K562 (cell line): ENCODE measurements at regions not wholly inside any gene's neighbourhood (a gene's known extent, or its start where the extent isn't known, plus 50 kb on each side); places are given as distances from the start of the nearest gene placed in this dataset.

Source experiments
- ATAC-seq: fragments of 200-7000 bp; cut with Tn5 transposase; 3 replicates; pipeline ENCODE4 v1.9.1; 2020; ENCODE audit warnings: moderate library complexity
- BruUV-seq: library from RNA; stranded (reverse); fragments of 400-500 nt; replicated peaks from 2 replicates; lab custom pipeline; 2021; lab: Mats Ljungman, UMichigan
- CTCF ChIA-PET: fragments of 300-600 bp; formaldehyde crosslinking; extraction: SDS; loops from one replicate; lab custom pipeline; 2021; ENCODE audit warnings: low intra/inter-chr PET ratio; lab: Yijun Ruan, JAX
- POLR2A ChIA-PET: fragments of 300-600, 350-650 bp; sonication (Branson Sonifier 250); formaldehyde crosslinking; extraction: SDS; loops from one replicate; lab custom pipeline; 2021; ENCODE audit warnings: antibody characterized with exemption, inconsistent platforms; lab: Yijun Ruan, JAX
- DNase-seq, 4 experiments: peaks; one replicate each; pipeline versions ENCODE4 v3.0.0 to v3.0.0-alpha.2; 2011 to 2018; ENCODE audit warnings: low spot score in 3 of 4, mixed read lengths in 3 of 4; ENCODE audit errors: extremely low read depth in 1 of 4
- FAIRE-seq: peaks from 2 replicates; lab custom pipeline; 2011; peaks lifted over from hg19 to GRCh38; lab: Jason Lieb, UNC
- H2AFZ ChIP-seq: 2 replicates; pipeline ENCODE4 v1.6.0; 2011; ENCODE audit warnings: low read depth, low read length, control low read depth, inconsistent platforms
- H3K27ac ChIP-seq: fragments of 200-600 bp; 3 replicates; pipeline ENCODE4 v1.8.0; 2011; ENCODE audit warnings: low read depth, mild to moderate bottlenecking, control low read depth, inconsistent platforms, low read length, moderate library complexity, mixed read lengths; ENCODE audit errors: extremely low read depth
- H3K27me3 ChIP-seq, 2 experiments: fragments of 300-600 bp in 1 of 2; 2 replicates in 1 of 2; 3 replicates in 1 of 2; pipeline versions ENCODE4 v1.6.0 to v1.8.0; 2011; ENCODE audit warnings: inconsistent platforms in 2 of 2, low read length in 2 of 2, mild to moderate bottlenecking in 1 of 2, mixed read lengths in 1 of 2, moderate library complexity in 1 of 2; ENCODE audit not compliant: control insufficient read depth in 2 of 2, insufficient read depth in 2 of 2
- H3K36me3 ChIP-seq: fragments of 300-600 bp; 3 replicates; pipeline ENCODE4 v1.8.0; 2011; ENCODE audit warnings: mild to moderate bottlenecking, low read length, inconsistent platforms; ENCODE audit not compliant: control insufficient read depth, insufficient read depth
- H3K4me1 ChIP-seq, 2 experiments: fragments of 200-600 bp in 1 of 2; replicated peaks in 1 of 2; 2 replicates in 1 of 2; 3 replicates in 1 of 2; pipeline versions ENCODE4 v1.5.1 to v1.8.0; 2011; ENCODE audit warnings: inconsistent platforms in 2 of 2, low read length in 2 of 2, mild to moderate bottlenecking in 1 of 2, mixed read lengths in 1 of 2, moderate library complexity in 1 of 2; ENCODE audit not compliant: control insufficient read depth in 2 of 2, insufficient read depth in 2 of 2
- H3K4me2 ChIP-seq: 2 replicates; pipeline ENCODE4 v1.6.1; 2011; ENCODE audit warnings: low read length, control low read depth, inconsistent platforms, mixed read lengths; ENCODE audit not compliant: insufficient read depth
- H3K4me3 ChIP-seq: fragments of 200-600 bp; sonication (generic), shearing (Covaris generic); 2 replicates; pipeline ENCODE4 v1.5.1; 2016; ENCODE audit warnings: control low read depth, inconsistent platforms
- H3K79me2 ChIP-seq: fragments of 200-600 bp; 3 replicates; pipeline ENCODE4 v1.8.0; 2011; ENCODE audit warnings: low read length, inconsistent platforms; ENCODE audit not compliant: control insufficient read depth, insufficient read depth
- H3K9ac ChIP-seq, 2 experiments: 2 replicates each; pipeline versions ENCODE4 v1.6.0 to v1.6.1; 2011; ENCODE audit warnings: low read depth in 2 of 2, low read length in 2 of 2, control low read depth in 1 of 2, inconsistent platforms in 1 of 2, mild to moderate bottlenecking in 1 of 2, mixed read lengths in 1 of 2; ENCODE audit not compliant: insufficient read depth in 1 of 2
- H3K9me1 ChIP-seq: one replicate; pipeline ENCODE4 v1.6.0; 2011; ENCODE audit warnings: inconsistent platforms, mild to moderate bottlenecking, low read length, moderate library complexity; ENCODE audit not compliant: control insufficient read depth, insufficient read depth
- H3K9me3 ChIP-seq: replicated peaks from 2 replicates; pipeline ENCODE4 v1.5.1; 2011; ENCODE audit warnings: low read depth, low read length, inconsistent platforms; ENCODE audit not compliant: control insufficient read depth, insufficient read depth
- H4K20me1 ChIP-seq: replicated peaks from 2 replicates; pipeline ENCODE4 v1.6.1; 2011; ENCODE audit warnings: low read length, inconsistent platforms, mixed read lengths; ENCODE audit not compliant: control insufficient read depth, insufficient read depth
- RAD21 ChIP-seq, 2 experiments: fragments of 250-450 bp in 1 of 2; fragments of 450-650 bp in 1 of 2; sonication (Bioruptor Pico) in 1 of 2; formaldehyde crosslinking in 1 of 2; IDR thresholded peaks in 1 of 2; conservative IDR thresholded peaks in 1 of 2; 2 replicates each; pipeline versions ENCODE4 v1.4.0 to v1.8.0; 2020 to 2022; ENCODE audit warnings: mild to moderate bottlenecking in 2 of 2, moderate library complexity in 1 of 2
- ZNF24 ChIP-seq: fragments of 450-650 bp; IDR thresholded peaks from 2 replicates; pipeline ENCODE4 v1.6.1; 2016
- WGBS: fragments of 100-300 bp; shearing (Covaris generic); methylation state at CpG from one replicate; pipeline ENCODE4 v1.1.6; 2016; ENCODE audit warnings: low coverage, mixed read lengths; ENCODE audit not compliant: insufficient coverage; ENCODE audit errors: missing lambda C conversion rate; 5-methylcytosine and 5-hydroxymethylcytosine counted together
- in situ Hi-C: fragments of 300-500 bp; cut with MboI; formaldehyde crosslinking; loops from 4 replicates; pipeline ENCODE4 v1.15.0; 2018; ENCODE audit warnings: inconsistent platforms, mixed read lengths
- intact Hi-C: fragments of 100-400 bp; cut with micrococcal nuclease; formaldehyde crosslinking; loops from 2 replicates; pipeline ENCODE4 v1.14.2; 2022
- TF ChIP-seq, protein P1 (sequence below), 3 experiments: IDR thresholded peaks in 2 of 3; conservative IDR thresholded peaks in 1 of 3; 2 replicates each; pipeline ENCODE4 v1.5.1; 2011 to 2012; ENCODE audit warnings: low read length in 3 of 3, mild to moderate bottlenecking in 3 of 3, control low read depth in 2 of 3, improper control_type of control experiment in 1 of 3, inconsistent platforms in 1 of 3, low read depth in 1 of 3, mixed read lengths in 1 of 3, moderate library complexity in 1 of 3; ENCODE audit not compliant: insufficient read depth in 2 of 3

DNA sequence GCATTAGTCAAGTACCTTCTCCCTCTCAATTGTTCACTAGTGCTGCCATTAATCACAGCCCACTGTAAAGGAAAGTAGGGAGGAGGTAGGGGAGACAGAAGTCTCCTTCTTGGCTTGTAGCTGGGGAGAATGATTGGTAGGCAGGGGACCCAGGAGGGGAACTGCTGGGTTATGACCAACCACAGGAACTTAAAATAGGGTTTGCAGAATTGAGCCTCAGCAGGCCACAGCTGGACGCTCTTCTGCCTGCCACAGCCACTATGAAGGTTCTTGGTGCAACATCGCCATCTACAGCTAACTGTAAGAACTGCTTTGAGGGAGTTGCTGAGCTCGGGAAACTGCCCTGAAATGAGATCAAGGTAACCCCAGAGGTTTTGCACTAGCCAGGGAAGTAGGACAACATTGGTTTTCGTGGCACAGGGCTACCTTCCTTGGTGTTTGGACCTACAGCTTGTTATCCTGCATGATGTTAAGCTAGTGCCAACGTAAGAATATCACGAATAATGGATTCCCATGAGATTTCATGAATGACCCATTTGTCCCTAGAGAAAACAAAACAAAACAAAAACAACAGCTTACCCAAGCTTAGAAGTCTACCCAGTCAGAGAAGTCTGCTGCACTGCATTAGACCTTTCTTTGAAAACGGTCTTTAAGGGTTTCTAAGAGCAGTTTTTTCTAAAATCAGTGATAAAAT lies 787.1 kb upstream of the API5 start:
- Histone ChIP-seq H3K4me1 (no peaks in the 10 kb centered on the region), H3K4me2 (no peak overlapping the region), H3K9me3 (no peaks in the 10 kb centered on the region), H3K79me2 (no peaks in the 10 kb centered on the region), H4K20me1 (no peaks in the 10 kb centered on the region), H3K4me3 (no peak overlapping the region), H2AFZ (no peak overlapping the region), H3K9ac (no peak overlapping the region), H3K9me1 (no peaks in the 10 kb centered on the region), H3K27ac (no peak overlapping the region), H3K27me3 (no peaks in the 10 kb centered on the region), H3K36me3 (no peaks in the 10 kb centered on the region)
- CTCF ChIA-PET: interaction anchor here (1.0 kb wide), 1 partner anchor 1064 kb away, joined by 3 read pairs; no protein-coding TSS in a partner anchor
- in situ Hi-C loops (no loop called here), intact Hi-C loops (no loop called here)
- POLR2A ChIA-PET: no interaction called here
- TF ChIP-seq RAD21 (CRISPR knock-in tag; conservative IDR thresholded peaks at IDR 0.05 in 1 of 2, IDR thresholded peaks at IDR 0.05 in 1 of 2) (peak; percentile 31 to 46), ZNF24 (no peak)
- TF ChIP-seq, protein P1, sequence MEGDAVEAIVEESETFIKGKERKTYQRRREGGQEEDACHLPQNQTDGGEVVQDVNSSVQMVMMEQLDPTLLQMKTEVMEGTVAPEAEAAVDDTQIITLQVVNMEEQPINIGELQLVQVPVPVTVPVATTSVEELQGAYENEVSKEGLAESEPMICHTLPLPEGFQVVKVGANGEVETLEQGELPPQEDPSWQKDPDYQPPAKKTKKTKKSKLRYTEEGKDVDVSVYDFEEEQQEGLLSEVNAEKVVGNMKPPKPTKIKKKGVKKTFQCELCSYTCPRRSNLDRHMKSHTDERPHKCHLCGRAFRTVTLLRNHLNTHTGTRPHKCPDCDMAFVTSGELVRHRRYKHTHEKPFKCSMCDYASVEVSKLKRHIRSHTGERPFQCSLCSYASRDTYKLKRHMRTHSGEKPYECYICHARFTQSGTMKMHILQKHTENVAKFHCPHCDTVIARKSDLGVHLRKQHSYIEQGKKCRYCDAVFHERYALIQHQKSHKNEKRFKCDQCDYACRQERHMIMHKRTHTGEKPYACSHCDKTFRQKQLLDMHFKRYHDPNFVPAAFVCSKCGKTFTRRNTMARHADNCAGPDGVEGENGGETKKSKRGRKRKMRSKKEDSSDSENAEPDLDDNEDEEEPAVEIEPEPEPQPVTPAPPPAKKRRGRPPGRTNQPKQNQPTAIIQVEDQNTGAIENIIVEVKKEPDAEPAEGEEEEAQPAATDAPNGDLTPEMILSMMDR (IDR thresholded peaks at IDR 0.05 in 2 of 3, conservative IDR thresholded peaks at IDR 0.05 in 1 of 3; ENCODE audit: insufficient read depth in 2 of 3, low read depth in 1 of 3, low read length in 3 of 3): peak; percentile 11 to 52 (median 43); a peak in 5 of 6 replicates
- peak; percentile 7 to 39 (median 14) for DNase-seq
- FAIRE-seq: no peak
- ATAC-seq: peak; percentile 33; the same call in 1 of the 3 replicates
- BruUV-seq: no TSS peak
- 2% methylated on average over 7 of the region's 7 CpGs for WGBS
